Trophoblast cell (in vitro differentiated cells and primary cell): ENCODE measurements at regions not wholly inside any gene's neighbourhood (a gene's known extent, or its start where the extent isn't known, plus 50 kb on each side); places are given as distances from the start of the nearest gene placed in this dataset.

ENCODE experiments used
- DNase-seq, 2 donors: peaks; one replicate each; pipeline ENCODE4 v3.0.0-alpha.2; 2016
- H2AFZ ChIP-seq: 2 replicates; pipeline ENCODE4 v1.6.1; 2013; ENCODE audit warnings: low read length, moderate library complexity, mild to moderate bottlenecking; ENCODE audit not compliant: insufficient read depth, poor library complexity
- H2AK5ac ChIP-seq: 2 replicates; pipeline ENCODE4 v1.6.1; 2013; ENCODE audit warnings: mild to moderate bottlenecking, low read length
- H2BK120ac ChIP-seq: 2 replicates; pipeline ENCODE4 v1.6.1; 2013; ENCODE audit warnings: low read length, mild to moderate bottlenecking, moderate library complexity; ENCODE audit not compliant: insufficient read depth, poor library complexity
- H2BK12ac ChIP-seq: 2 replicates; pipeline ENCODE4 v1.6.1; 2013; ENCODE audit warnings: mild to moderate bottlenecking, low read length, moderate library complexity
- H2BK5ac ChIP-seq: 2 replicates; pipeline ENCODE4 v1.6.1; 2013; ENCODE audit warnings: low read length, low read depth, moderate library complexity, mild to moderate bottlenecking; ENCODE audit not compliant: poor library complexity
- H3K14ac ChIP-seq: 2 replicates; pipeline ENCODE4 v1.6.1; 2013; ENCODE audit warnings: mild to moderate bottlenecking, low read length
- H3K18ac ChIP-seq: 2 replicates; pipeline ENCODE4 v1.6.1; 2013; ENCODE audit warnings: mild to moderate bottlenecking, low read length
- H3K23ac ChIP-seq: 2 replicates; pipeline ENCODE4 v1.6.1; 2013; ENCODE audit warnings: low read length
- H3K27ac ChIP-seq: 2 replicates; pipeline ENCODE4 v1.5.1; 2013; ENCODE audit warnings: low read depth, mild to moderate bottlenecking, inconsistent platforms, low read length, moderate library complexity
- H3K27me3 ChIP-seq: 2 replicates; pipeline ENCODE4 v1.6.1; 2013; ENCODE audit warnings: inconsistent platforms, mild to moderate bottlenecking, low read length, moderate library complexity; ENCODE audit not compliant: insufficient read depth
- H3K36me3 ChIP-seq, 2 experiments: 1 replicate in 1 of 2; 2 replicates in 1 of 2; pipeline ENCODE4 v1.6.1; 2013; ENCODE audit warnings: low read length in 2 of 2, mild to moderate bottlenecking in 2 of 2, moderate library complexity in 1 of 2; ENCODE audit not compliant: insufficient read depth in 2 of 2, control insufficient read depth in 1 of 2
- H3K4ac ChIP-seq: 2 replicates; pipeline ENCODE4 v1.6.1; 2013; ENCODE audit warnings: low read depth, mild to moderate bottlenecking, low read length, moderate library complexity
- H3K4me1 ChIP-seq, 2 experiments: 1 replicate in 1 of 2; 2 replicates in 1 of 2; pipeline ENCODE4 v1.6.1; 2013; ENCODE audit warnings: low read length in 2 of 2, mild to moderate bottlenecking in 2 of 2, moderate library complexity in 1 of 2; ENCODE audit not compliant: insufficient read depth in 2 of 2, control insufficient read depth in 1 of 2
- H3K4me2 ChIP-seq: 2 replicates; pipeline ENCODE4 v1.6.1; 2013; ENCODE audit warnings: inconsistent platforms, mild to moderate bottlenecking, low read length, moderate library complexity
- H3K4me3 ChIP-seq: 2 replicates; pipeline ENCODE4 v1.5.1; 2013; ENCODE audit warnings: mild to moderate bottlenecking, low read depth, low read length, inconsistent platforms
- H3K79me1 ChIP-seq: one replicate; pipeline ENCODE4 v1.6.1; 2013; ENCODE audit warnings: low read length
- H3K79me2 ChIP-seq: 2 replicates; pipeline ENCODE4 v1.6.1; 2013; ENCODE audit warnings: low read length, mild to moderate bottlenecking; ENCODE audit not compliant: control insufficient read depth, insufficient read depth, poor library complexity
- H3K9ac ChIP-seq: 2 replicates; pipeline ENCODE4 v1.6.1; 2013; ENCODE audit warnings: mild to moderate bottlenecking, low read length
- H3K9me3 ChIP-seq: 2 replicates; pipeline ENCODE4 v1.6.1; 2013; ENCODE audit warnings: low read depth, mild to moderate bottlenecking, control low read depth, inconsistent platforms, low read length; ENCODE audit not compliant: insufficient read depth
- H4K12ac ChIP-seq: 2 replicates; pipeline ENCODE4 v1.6.1; 2013; ENCODE audit warnings: low read depth, mild to moderate bottlenecking, low read length, moderate library complexity
- H4K8ac ChIP-seq: 2 replicates; pipeline ENCODE4 v1.6.1; 2013; ENCODE audit warnings: low read depth, mild to moderate bottlenecking, low read length, moderate library complexity
- H4K91ac ChIP-seq: one replicate; pipeline ENCODE4 v1.6.1; 2013; ENCODE audit warnings: low read depth, mild to moderate bottlenecking, low read length, moderate library complexity
- WGBS: extraction: QIAGEN DNeasy Blood & Tissue Kit; methylation state at CpG from one replicate; pipeline ENCODE4 v1.1.7; 2013; ENCODE audit warnings: missing lambda C conversion rate; ENCODE audit not compliant: insufficient read length, insufficient coverage; ENCODE audit errors: extremely low coverage; 5-methylcytosine and 5-hydroxymethylcytosine counted together

- no peaks in the 10 kb centered on the region for H3K4me1 ChIP-seq
- WGBS: no CpG with 5 or more reads among the region's 3 CpGs
- DNase-seq: no peak
- H2BK120ac ChIP-seq: no peak overlapping the region
- H3K23ac ChIP-seq: no peak overlapping the region
- H3K79me2 ChIP-seq: no peaks in the 10 kb centered on the region
- H2AK5ac ChIP-seq: no peak overlapping the region
- H4K8ac ChIP-seq: no peak overlapping the region
- H3K9me3 ChIP-seq: no peaks in the 10 kb centered on the region
- no peak overlapping the region for H4K12ac ChIP-seq
- H3K36me3 ChIP-seq: no peaks in the 10 kb centered on the region
- no peaks in the 10 kb centered on the region for H3K79me1 ChIP-seq
- H2AFZ ChIP-seq: no peak overlapping the region
- H4K91ac ChIP-seq: no peak overlapping the region
- no peak overlapping the region for H2BK5ac ChIP-seq
- no peak overlapping the region for H2BK12ac ChIP-seq
- H3K27me3 ChIP-seq: no peaks in the 10 kb centered on the region
- H3K4me3 ChIP-seq: no peak overlapping the region
- no peak overlapping the region for H3K27ac ChIP-seq
- H3K4me2 ChIP-seq: no peak overlapping the region
- no peak overlapping the region for H3K14ac ChIP-seq
- no peak overlapping the region for H3K9ac ChIP-seq
- H3K4ac ChIP-seq: no peak overlapping the region
- no peak overlapping the region for H3K18ac ChIP-seq
Measured at GRCh38 chr18:51980101-51980500, 359.9 kb upstream of the DCC start.

GRCh38 chr18:51988277-51988676 lies 351.7 kb upstream of the DCC start:
- no peak overlapping the region for H3K14ac ChIP-seq
- WGBS: no CpG with 5 or more reads among the region's 2 CpGs
- H3K79me1 ChIP-seq: no peaks in the 10 kb centered on the region
- H3K27me3 ChIP-seq: no peaks in the 10 kb centered on the region
- H3K79me2 ChIP-seq: no peaks in the 10 kb centered on the region
- no peak overlapping the region for H3K9ac ChIP-seq
- H3K23ac ChIP-seq: no peak overlapping the region
- H4K12ac ChIP-seq: no peak overlapping the region
- H4K8ac ChIP-seq: no peak overlapping the region
- no peak overlapping the region for H2BK120ac ChIP-seq
- DNase-seq: no peak
- H2BK5ac ChIP-seq: no peak overlapping the region
- H3K27ac ChIP-seq: no peak overlapping the region
- no peak overlapping the region for H3K4me3 ChIP-seq
- H3K36me3 ChIP-seq: no peaks in the 10 kb centered on the region
- no peak overlapping the region for H3K18ac ChIP-seq
- H4K91ac ChIP-seq: no peak overlapping the region
- H3K4me1 ChIP-seq: no peaks in the 10 kb centered on the region
- H2AK5ac ChIP-seq: no peak overlapping the region
- no peaks in the 10 kb centered on the region for H3K9me3 ChIP-seq
- H3K4ac ChIP-seq: no peak overlapping the region
- H2AFZ ChIP-seq: no peak overlapping the region
- H2BK12ac ChIP-seq: no peak overlapping the region
- no peak overlapping the region for H3K4me2 ChIP-seq

- no CpG with 5 or more reads among the region's 2 CpGs for WGBS
Measured at GRCh38 chr18:51997129-51997528, 342.9 kb upstream of the DCC start.

GRCh38 chr18:51998066-51998465 lies 341.9 kb upstream of the DCC start:
- H3K9ac ChIP-seq: no peak overlapping the region
- H2AK5ac ChIP-seq: no peak overlapping the region
- no peaks in the 10 kb centered on the region for H3K4me1 ChIP-seq
- H4K91ac ChIP-seq: no peak overlapping the region
- no peak overlapping the region for H3K23ac ChIP-seq
- no peak overlapping the region for H3K4ac ChIP-seq
- H4K8ac ChIP-seq: no peak overlapping the region
- no peaks in the 10 kb centered on the region for H3K27me3 ChIP-seq
- H2BK5ac ChIP-seq: no peak overlapping the region
- no peak overlapping the region for H3K27ac ChIP-seq
- H3K36me3 ChIP-seq: no peaks in the 10 kb centered on the region
- no CpG with 5 or more reads among the region's 3 CpGs for WGBS
- no peak overlapping the region for H2BK12ac ChIP-seq
- no peak overlapping the region for H3K18ac ChIP-seq
- H3K4me3 ChIP-seq: no peak overlapping the region
- no peak overlapping the region for H2AFZ ChIP-seq
- no peaks in the 10 kb centered on the region for H3K9me3 ChIP-seq
- H3K14ac ChIP-seq: no peak overlapping the region
- H2BK120ac ChIP-seq: no peak overlapping the region
- no peaks in the 10 kb centered on the region for H3K79me2 ChIP-seq
- H3K79me1 ChIP-seq: no peaks in the 10 kb centered on the region
- no peak overlapping the region for H3K4me2 ChIP-seq
- no peak overlapping the region for H4K12ac ChIP-seq
- DNase-seq: no peak

More at GRCh38 chr18:51997129-51997528, 342.9 kb upstream of the DCC start:
- no peak overlapping the region for H4K91ac ChIP-seq
- no peaks in the 10 kb centered on the region for H3K9me3 ChIP-seq
- H3K4me3 ChIP-seq: no peak overlapping the region
- no peak overlapping the region for H3K14ac ChIP-seq
- no peak for DNase-seq
- H2AFZ ChIP-seq: no peak overlapping the region
- no peak overlapping the region for H3K18ac ChIP-seq
- no peak overlapping the region for H4K8ac ChIP-seq
- H3K36me3 ChIP-seq: no peaks in the 10 kb centered on the region
- no peak overlapping the region for H3K9ac ChIP-seq
- H3K79me1 ChIP-seq: no peaks in the 10 kb centered on the region
- H3K4me1 ChIP-seq: no peaks in the 10 kb centered on the region
- H3K23ac ChIP-seq: no peak overlapping the region
- H3K4ac ChIP-seq: no peak overlapping the region
- H4K12ac ChIP-seq: no peak overlapping the region
- no peak overlapping the region for H2BK120ac ChIP-seq
- no peak overlapping the region for H2BK12ac ChIP-seq
- no peaks in the 10 kb centered on the region for H3K27me3 ChIP-seq
- H2BK5ac ChIP-seq: no peak overlapping the region
- H3K79me2 ChIP-seq: no peaks in the 10 kb centered on the region
- no peak overlapping the region for H2AK5ac ChIP-seq
- H3K4me2 ChIP-seq: no peak overlapping the region
- H3K27ac ChIP-seq: no peak overlapping the region
